Astrocyte (in vitro differentiated cells and primary cell): ENCODE measurements at regions not wholly inside any gene's neighbourhood (a gene's known extent, or its start where the extent isn't known, plus 50 kb on each side); places are given as distances from the start of the nearest gene placed in this dataset.

Source experiments
- DNase-seq: peaks from one replicate; pipeline ENCODE4 v3.0.0-alpha.2; 2010; ENCODE audit warnings: low read depth
- FAIRE-seq: peaks from 2 replicates; lab custom pipeline; 2011; peaks lifted over from hg19 to GRCh38; lab: Jason Lieb, UNC
- H2AFZ ChIP-seq: 2 replicates; pipeline ENCODE4 v1.6.0; 2012; ENCODE audit warnings: low read depth, low read length, inconsistent platforms
- H3K27ac ChIP-seq: 2 replicates; pipeline ENCODE4 v1.5.1; 2011; ENCODE audit warnings: low read depth, low read length, inconsistent platforms
- H3K27me3 ChIP-seq: 2 replicates; pipeline ENCODE4 v1.6.0; 2011; ENCODE audit warnings: low read length, inconsistent platforms; ENCODE audit not compliant: insufficient read depth
- H3K36me3 ChIP-seq: 2 replicates; pipeline ENCODE4 v1.5.1; 2011; ENCODE audit warnings: low read length, inconsistent platforms; ENCODE audit not compliant: insufficient read depth
- H3K4me1 ChIP-seq: 2 replicates; pipeline ENCODE4 v1.5.1; 2011; ENCODE audit warnings: low read length, inconsistent platforms; ENCODE audit not compliant: insufficient read depth
- H3K4me2 ChIP-seq: 2 replicates; pipeline ENCODE4 v1.6.0; 2012; ENCODE audit warnings: low read length, inconsistent platforms
- H3K4me3 ChIP-seq: 2 replicates; pipeline ENCODE4 v1.5.1; 2011; ENCODE audit warnings: low read depth, mild to moderate bottlenecking, low read length, inconsistent platforms; ENCODE audit not compliant: insufficient read depth
- H3K79me2 ChIP-seq: 2 replicates; pipeline ENCODE4 v1.6.0; 2012; ENCODE audit warnings: mild to moderate bottlenecking, low read length, inconsistent platforms; ENCODE audit not compliant: insufficient read depth
- H3K9ac ChIP-seq: 2 replicates; pipeline ENCODE4 v1.6.0; 2012; ENCODE audit warnings: mild to moderate bottlenecking, low read length, inconsistent platforms
- H3K9me3 ChIP-seq: 2 replicates; pipeline ENCODE4 v1.5.1; 2012; ENCODE audit warnings: low read depth, mild to moderate bottlenecking, low read length, inconsistent platforms; ENCODE audit not compliant: insufficient read depth
- H4K20me1 ChIP-seq: 2 replicates; pipeline ENCODE4 v1.6.0; 2012; ENCODE audit warnings: low read length, inconsistent platforms; ENCODE audit not compliant: insufficient read depth
- H3K27ac Mint-ChIP-seq: one replicate; pipeline ENCODE4 v1.8.0; 2021; ENCODE audit warnings: mild to moderate bottlenecking, mixed read lengths; ENCODE audit not compliant: unreplicated experiment
- H3K27me3 Mint-ChIP-seq: one replicate; pipeline ENCODE4 v1.8.0; 2021; ENCODE audit warnings: low read depth, mixed read lengths; ENCODE audit not compliant: unreplicated experiment
- H3K36me3 Mint-ChIP-seq: one replicate; pipeline ENCODE4 v1.8.0; 2021; ENCODE audit warnings: low read depth, mixed read lengths; ENCODE audit not compliant: unreplicated experiment
- H3K4me1 Mint-ChIP-seq: one replicate; pipeline ENCODE4 v1.8.0; 2021; ENCODE audit warnings: low read depth, mixed read lengths; ENCODE audit not compliant: unreplicated experiment
- H3K4me3 Mint-ChIP-seq: one replicate; pipeline ENCODE4 v1.8.0; 2021; ENCODE audit warnings: mild to moderate bottlenecking, moderate library complexity, mixed read lengths; ENCODE audit not compliant: unreplicated experiment
- H3K9me3 Mint-ChIP-seq: one replicate; pipeline ENCODE4 v1.8.0; 2021; ENCODE audit warnings: mild to moderate bottlenecking, mixed read lengths; ENCODE audit not compliant: unreplicated experiment
- CTCF ChIP-seq: IDR thresholded peaks from 2 replicates; pipeline ENCODE4 v1.5.1; 2011; ENCODE audit warnings: low read depth, mild to moderate bottlenecking, inconsistent platforms, low read length, moderate library complexity; ENCODE audit not compliant: insufficient read depth
- EZH2 ChIP-seq: IDR thresholded peaks from 2 replicates; pipeline ENCODE4 v1.6.1; 2012; ENCODE audit warnings: mild to moderate bottlenecking, low read length, inconsistent platforms; ENCODE audit not compliant: insufficient read depth

GRCh38 chr12:116665666-116666304, 72.1 kb downstream of the SPRING1 start:
- Histone ChIP-seq H3K36me3 (no peaks in the 10 kb centered on the region), H3K9ac (no peak overlapping the region), H3K27ac (no peak overlapping the region), H2AFZ (no peak overlapping the region), H3K4me1 (peaks cover 8% of the 10 kb centered on the region), H3K79me2 (no peaks in the 10 kb centered on the region), H3K4me2 (no peak overlapping the region), H4K20me1 (no peaks in the 10 kb centered on the region), H3K27me3 (no peaks in the 10 kb centered on the region), H3K4me3 (no peak overlapping the region), H3K9me3 (no peaks in the 10 kb centered on the region)
- TF ChIP-seq CTCF (no peak), EZH2 (no peak)
- no peak overlapping the region for H3K4me3 Mint-ChIP-seq
- H3K9me3 Mint-ChIP-seq, result no peaks in the 10 kb centered on the region
- no peak for DNase-seq
- H3K27me3 Mint-ChIP-seq, result peaks cover 20% of the 10 kb centered on the region
- H3K4me1 Mint-ChIP-seq, result no peaks in the 10 kb centered on the region
- no peaks in the 10 kb centered on the region for H3K36me3 Mint-ChIP-seq
- no peak for FAIRE-seq
- H3K27ac Mint-ChIP-seq, result no peak overlapping the region

GRCh38 chr12:116664085-116664484, 73.8 kb downstream of the SPRING1 start:
- peaks cover 1% of the 10 kb centered on the region for H3K4me1 Mint-ChIP-seq
- no peak for FAIRE-seq
- H3K36me3 Mint-ChIP-seq, result no peaks in the 10 kb centered on the region

More at GRCh38 chr12:116664085-116664484, 73.8 kb downstream of the SPRING1 start:
- no peaks in the 10 kb centered on the region for H3K79me2 ChIP-seq
- no peaks in the 10 kb centered on the region for H4K20me1 ChIP-seq
- H3K4me2 ChIP-seq, result no peak overlapping the region
- Mint-ChIP-seq H3K9me3 (no peaks in the 10 kb centered on the region), H3K4me3 (no peak overlapping the region), H3K27ac (no peak overlapping the region), H3K27me3 (peaks cover 22% of the 10 kb centered on the region)
- no peaks in the 10 kb centered on the region for H3K36me3 ChIP-seq
- H3K4me3 ChIP-seq, result no peak overlapping the region
- H3K9me3 ChIP-seq, result no peaks in the 10 kb centered on the region
- no peaks in the 10 kb centered on the region for H3K27me3 ChIP-seq
- no peak overlapping the region for H3K9ac ChIP-seq
- no peak for DNase-seq
- no peak overlapping the region for H2AFZ ChIP-seq
- TF ChIP-seq EZH2 (no peak), CTCF (no peak)
- H3K4me1 ChIP-seq, result peaks cover 14% of the 10 kb centered on the region
- H3K27ac ChIP-seq, result no peak overlapping the region
